Vagina (tissue), 2 donors: ENCODE measurements at regions not wholly inside any gene's neighbourhood (a gene's known extent, or its start where the extent isn't known, plus 50 kb on each side); places are given as distances from the start of the nearest gene placed in this dataset.

Experiments used
- POLR2A ChIP-seq, 2 donors: fragments of 450-650 bp; IDR thresholded peaks; one replicate each; pipeline ENCODE4 v1.6.1; 2017; ENCODE audit warnings: antibody characterized with exemption in 2 of 2, mild to moderate bottlenecking in 2 of 2, moderate library complexity in 2 of 2
- POLR2AphosphoS5 ChIP-seq, 2 donors: sonication (generic); formaldehyde crosslinking; IDR thresholded peaks; one replicate each; pipeline ENCODE4 v1.9.0; 2017; ENCODE audit warnings: antibody characterized with exemption in 2 of 2, mild to moderate bottlenecking in 2 of 2, low read depth in 1 of 2; ENCODE audit not compliant: insufficient read depth in 1 of 2

DNA sequence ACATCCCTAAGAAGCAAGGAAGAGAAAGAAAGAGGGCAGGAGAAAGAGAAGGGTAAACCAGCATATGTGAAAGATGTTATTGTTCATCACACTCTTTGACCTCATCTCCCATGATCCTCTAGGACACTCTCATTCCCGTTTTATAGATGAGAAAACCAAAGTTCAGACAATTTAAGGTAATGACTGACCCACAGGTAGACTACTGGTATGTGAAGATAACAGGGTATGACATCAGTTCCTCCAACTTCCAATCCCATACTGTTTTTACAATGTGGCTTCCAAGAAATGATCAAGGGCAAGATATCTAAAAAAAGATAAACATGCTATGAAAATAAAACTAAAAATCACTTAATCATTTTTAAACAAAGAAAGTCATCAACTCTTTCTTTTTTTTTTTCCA is 95.2 kb upstream of the TNFSF4 start:
- no peak for TF ChIP-seq POLR2A (IDR thresholded peaks at IDR 0.05)
- no peak for TF ChIP-seq POLR2AphosphoS5 (IDR thresholded peaks at IDR 0.05; ENCODE audit: insufficient read depth in 1 of 2, low read depth in 1 of 2)
